GM21723 (cell line): ENCODE measurements at regions not wholly inside any gene's neighbourhood (a gene's known extent, or its start where the extent isn't known, plus 50 kb on each side); places are given as distances from the start of the nearest gene placed in this dataset.

Experiments used
- ATAC-seq: cut with Tn5 transposase; IDR thresholded peaks from one replicate; pipeline ENCODE4 v1.9.1; 2021; ENCODE audit warnings: mild to moderate bottlenecking, moderate library complexity; ENCODE audit not compliant: unreplicated experiment

DNA sequence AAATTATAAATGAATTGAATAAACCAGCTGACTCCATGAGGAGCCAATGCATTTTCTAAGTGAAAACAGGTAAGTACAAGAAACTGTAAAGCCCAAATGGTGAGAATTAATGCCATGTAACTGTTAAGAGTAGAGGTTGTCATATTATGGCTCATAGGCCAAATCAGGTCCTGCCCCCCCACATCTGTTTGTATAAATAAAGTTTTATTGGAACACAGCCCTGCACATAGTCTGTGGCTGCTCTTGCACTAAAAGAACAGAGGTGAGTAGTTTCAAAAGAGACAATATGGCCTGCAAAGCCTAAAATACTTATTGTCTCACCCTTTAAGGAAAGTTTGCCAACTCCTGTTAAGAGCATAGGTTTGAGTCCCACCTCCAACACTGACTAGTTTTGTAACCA is 140.5 kb upstream of the SRRM4 start:
- ATAC-seq: no peak

DNA sequence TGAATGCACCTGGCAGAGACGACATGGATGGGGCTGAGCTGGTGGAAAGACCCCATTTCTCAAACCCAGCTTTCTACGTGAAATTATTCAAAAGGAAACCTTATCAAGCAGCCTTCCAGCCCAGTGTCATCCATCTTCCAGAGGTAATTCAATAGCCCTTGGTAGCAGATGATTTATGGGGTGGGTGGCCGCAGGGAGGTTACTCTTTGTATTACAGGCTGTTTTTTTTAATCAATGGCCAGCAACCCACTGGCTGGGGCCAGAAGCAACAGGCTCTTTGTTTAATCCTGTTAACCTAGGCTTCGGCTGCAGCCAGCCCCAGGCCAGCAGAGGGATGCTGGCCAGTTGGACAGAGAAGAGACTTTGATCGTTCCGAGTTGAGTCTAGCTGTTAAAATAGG is 139.8 kb upstream of the SRRM4 start:
- no peak for ATAC-seq

- no peak for ATAC-seq
Observed at GRCh38 chr12:118842866-118843265, 138.5 kb upstream of the SRRM4 start.

- ATAC-seq: no peak
Observed at GRCh38 chr12:118846416-118846815, 134.9 kb upstream of the SRRM4 start.

- no peak for ATAC-seq
Observed at GRCh38 chr12:118850244-118850825, 131.0 kb upstream of the SRRM4 start.

- no peak for ATAC-seq
Observed at GRCh38 chr12:118851891-118852290, 129.4 kb upstream of the SRRM4 start.

DNA sequence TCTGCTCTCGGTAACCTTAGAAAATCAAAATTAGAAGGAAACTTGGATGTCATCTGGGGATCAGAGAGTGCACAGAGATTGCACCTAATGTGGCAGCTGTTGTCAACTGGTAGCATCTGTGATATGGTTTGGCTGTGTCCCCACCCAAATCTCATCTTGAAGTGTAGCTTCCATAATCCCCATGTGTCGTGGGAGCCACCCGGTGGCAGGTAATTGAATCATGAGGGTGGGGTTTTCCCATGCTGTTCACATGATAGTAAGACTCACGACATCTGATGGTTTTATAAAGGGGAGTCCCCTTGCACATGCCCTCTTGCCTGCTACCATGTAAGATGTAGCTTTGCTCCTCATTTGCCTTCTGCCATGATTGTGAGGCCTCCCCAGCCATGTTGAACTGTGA is 127.7 kb upstream of the SRRM4 start:
- ATAC-seq: no peak

DNA sequence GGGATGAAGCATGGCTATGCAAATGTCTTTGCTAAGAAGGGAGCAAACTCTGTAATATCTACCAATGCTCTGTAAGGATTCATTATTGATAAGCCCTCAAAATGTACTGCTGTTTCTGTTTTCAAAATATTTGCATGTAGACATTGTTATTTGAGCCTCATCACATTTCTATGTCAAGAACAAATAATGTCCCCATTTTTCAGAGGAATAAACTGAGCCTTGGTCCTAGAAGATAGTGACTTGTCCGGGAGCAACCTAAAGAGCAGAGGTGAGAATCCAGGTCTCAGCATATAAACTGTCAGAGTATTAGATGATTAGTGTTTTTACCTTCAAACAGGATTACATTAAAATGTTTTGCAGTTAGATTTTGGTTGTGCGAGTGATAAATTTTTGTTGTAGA is 125.5 kb upstream of the SRRM4 start:
- no peak for ATAC-seq

GRCh38 chr12:118866346-118866745 is 115.0 kb upstream of the SRRM4 start:
- ATAC-seq: no peak

- ATAC-seq: no peak
Observed at GRCh38 chr12:118870551-118870950, 110.8 kb upstream of the SRRM4 start.

DNA sequence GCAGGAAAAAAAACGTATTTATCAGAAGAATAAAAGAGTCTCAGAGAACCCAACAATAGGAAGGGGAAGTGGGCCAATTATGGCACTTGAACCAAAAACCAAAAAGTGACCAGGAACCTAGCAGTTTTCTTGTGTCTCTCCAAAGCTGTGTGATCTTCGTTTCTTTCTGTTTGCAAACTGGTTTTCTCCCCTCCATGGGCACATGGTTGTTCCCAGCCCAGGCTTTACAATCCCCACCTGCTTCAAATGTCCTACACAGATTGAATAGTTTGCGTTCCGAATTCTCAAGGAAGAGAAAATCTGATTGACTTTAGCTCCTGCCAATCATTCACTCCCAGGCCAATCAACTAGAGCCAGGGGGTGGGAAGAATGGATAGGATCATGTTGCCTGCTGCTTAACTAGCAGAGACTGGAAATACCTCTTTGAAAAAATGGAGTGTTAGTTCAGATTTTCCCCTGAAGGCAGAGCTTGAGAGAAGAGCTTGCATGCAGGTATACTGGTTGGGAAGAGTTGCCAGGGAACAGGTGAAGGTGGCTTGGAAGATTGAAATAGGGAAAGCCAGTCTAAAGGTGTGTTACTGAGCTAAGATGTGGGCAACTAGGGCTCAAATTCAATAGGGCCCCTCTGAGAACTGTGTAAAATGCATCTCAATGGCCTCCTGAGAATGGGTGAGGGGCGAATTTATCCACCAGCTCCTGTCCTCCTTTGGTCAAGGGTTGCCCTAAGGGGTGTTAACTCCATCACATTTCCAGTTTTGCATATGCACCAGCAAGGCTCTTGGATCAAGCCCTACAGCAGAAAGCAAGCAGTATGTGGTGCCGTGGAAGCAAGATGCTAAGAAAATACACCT is 106.4 kb upstream of the SRRM4 start:
- ATAC-seq: no peak

DNA sequence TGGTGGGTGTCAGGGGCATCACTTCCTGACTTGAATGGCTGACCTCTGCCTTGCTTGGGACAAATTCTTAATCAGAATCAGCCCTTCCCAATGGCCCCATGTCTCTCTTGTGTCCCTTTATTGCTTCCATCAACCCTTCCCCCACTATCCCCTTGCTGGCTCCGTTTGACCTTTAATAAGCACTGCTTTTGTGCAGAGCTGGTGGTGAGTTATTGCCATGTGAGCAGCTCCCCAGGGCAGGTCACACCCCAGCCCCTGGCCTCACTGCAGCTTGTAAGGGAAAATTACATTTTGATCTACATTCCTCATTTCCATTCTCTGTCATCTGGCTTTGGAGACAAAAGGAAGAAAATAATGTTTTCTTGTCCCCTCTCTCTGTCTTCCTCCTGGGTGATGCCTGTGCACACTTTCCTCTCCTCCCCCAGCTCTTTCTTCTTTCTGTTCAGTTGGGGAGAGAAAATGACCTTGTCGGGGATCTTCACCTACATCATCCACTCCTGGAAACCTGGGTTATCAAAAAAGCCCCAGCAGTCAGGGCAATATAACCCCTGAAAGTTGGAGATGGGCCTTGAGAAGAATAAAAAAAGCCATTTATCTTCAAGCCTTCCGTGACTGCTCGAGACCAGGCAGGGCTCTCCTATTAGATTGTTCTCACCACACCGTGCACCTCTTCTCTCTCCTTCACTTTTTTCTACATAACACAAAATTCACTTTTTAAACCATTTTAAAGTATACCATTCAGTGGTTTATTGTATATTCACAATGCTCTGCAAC is 100.4 kb upstream of the SRRM4 start:
- no peak for ATAC-seq

DNA sequence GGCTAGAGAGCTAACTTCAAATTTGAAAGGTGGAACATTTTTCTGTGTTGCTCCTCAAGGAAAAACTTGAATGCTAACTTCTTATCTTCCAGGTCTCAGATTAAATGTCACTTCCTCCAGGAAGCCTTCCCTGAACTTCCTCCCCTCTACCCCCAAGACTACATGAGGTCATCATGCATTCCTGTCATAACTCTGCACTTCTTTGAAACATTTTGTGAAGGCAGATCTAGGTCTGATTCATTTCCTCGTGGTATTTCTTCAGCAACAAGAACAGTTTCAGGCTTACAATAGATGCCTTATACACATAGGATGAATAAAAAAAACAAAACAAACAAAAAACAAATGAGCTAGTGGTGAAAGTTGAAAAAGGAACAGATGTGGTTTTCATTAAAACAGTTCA is 97.1 kb upstream of the SRRM4 start:
- ATAC-seq: no peak

GRCh38 chr12:118900993-118901392 is 80.3 kb upstream of the SRRM4 start:
- no peak for ATAC-seq

- ATAC-seq: no peak
Observed at GRCh38 chr12:118908811-118909210, 72.5 kb upstream of the SRRM4 start.

DNA sequence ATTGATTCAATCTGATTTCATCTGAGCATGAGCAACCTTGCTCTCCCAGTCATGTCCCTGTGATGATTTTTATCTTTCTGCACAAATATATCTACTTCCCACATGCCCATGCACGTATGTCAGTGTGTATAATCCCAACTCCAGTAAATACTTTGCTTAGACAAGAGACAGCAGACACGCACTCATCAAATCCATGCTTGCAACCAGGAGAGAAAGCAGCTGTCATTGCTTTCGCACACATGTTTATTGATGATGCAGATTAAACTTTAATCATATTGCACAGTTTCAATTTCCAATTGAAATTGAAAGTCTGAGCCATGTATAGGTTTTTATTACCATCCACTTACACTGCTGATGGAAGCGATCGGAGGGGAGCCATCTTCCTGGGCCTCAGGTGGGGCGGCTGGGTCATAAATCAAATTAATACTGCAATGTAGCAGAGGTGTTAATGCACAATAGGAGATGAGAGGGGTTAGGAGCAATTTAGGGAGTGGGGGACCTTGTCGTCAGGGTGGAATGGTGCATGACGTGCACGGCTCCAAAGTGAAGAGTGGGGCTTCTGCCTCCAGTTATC is 68.6 kb upstream of the SRRM4 start:
- ATAC-seq: no peak

- no peak for ATAC-seq
Observed at GRCh38 chr12:118921761-118922160, 59.6 kb upstream of the SRRM4 start.

GRCh38 chr12:118922405-118922804 is 58.9 kb upstream of the SRRM4 start:
- ATAC-seq: no peak

- no peak for ATAC-seq
Observed at GRCh38 chr12:118925407-118925806, 55.9 kb upstream of the SRRM4 start.

GRCh38 chr12:118925826-118926225 is 55.5 kb upstream of the SRRM4 start:
- ATAC-seq: no peak
